ENCODE measurements at regions not wholly inside any gene's neighbourhood (a gene's known extent, or its start where the extent isn't known, plus 50 kb on each side); places are given as distances from the start of the nearest gene placed in this dataset.
A peak's percentile ranks its signal among the peaks of the same experiment; 100 is the strongest.
"Not testable (repeated sequence)": the region's sequence is repeated elsewhere in the genome, so short reads cannot be mapped to it uniquely, and the experiment has no call there.

- no peaks in the 10 kb centered on the region for H3K27me3 ChIP-seq (ENCODE audit: control insufficient read depth, insufficient read depth, low read length)
- H3K4me1 ChIP-seq (ENCODE audit: control insufficient read depth, insufficient read depth, low read length), result no peaks in the 10 kb centered on the region
- no peak overlapping the region for H3K27ac ChIP-seq (ENCODE audit: low read depth, low read length)
- no peak overlapping the region for H3K9ac ChIP-seq (ENCODE audit: low read length)
- no peak overlapping the region for H3K4me3 ChIP-seq (ENCODE audit: low read length)
- H3K36me3 ChIP-seq (ENCODE audit: control insufficient read depth, insufficient read depth, low read length), result no peaks in the 10 kb centered on the region
Measured at GRCh38 chr1:56265216-56265615, 314.1 kb downstream of the PLPP3 start.

GRCh38 chr1:56263908-56264307 lies 315.5 kb downstream of the PLPP3 start:
- H3K27me3 ChIP-seq (ENCODE audit: control insufficient read depth, insufficient read depth, low read length), result no peaks in the 10 kb centered on the region
- H3K4me1 ChIP-seq (ENCODE audit: control insufficient read depth, insufficient read depth, low read length), result no peaks in the 10 kb centered on the region
- no peak overlapping the region for H3K27ac ChIP-seq (ENCODE audit: low read depth, low read length)
- H3K9ac ChIP-seq (ENCODE audit: low read length), result no peak overlapping the region
- H3K4me3 ChIP-seq (ENCODE audit: low read length), result no peak overlapping the region
- no peaks in the 10 kb centered on the region for H3K36me3 ChIP-seq (ENCODE audit: control insufficient read depth, insufficient read depth, low read length)

- no peak overlapping the region for H3K9ac ChIP-seq (ENCODE audit: low read length)
- H3K27ac ChIP-seq (ENCODE audit: low read depth, low read length), result no peak overlapping the region
Measured at GRCh38 chr1:56258371-56258770, 321.0 kb downstream of the PLPP3 start.

DNA sequence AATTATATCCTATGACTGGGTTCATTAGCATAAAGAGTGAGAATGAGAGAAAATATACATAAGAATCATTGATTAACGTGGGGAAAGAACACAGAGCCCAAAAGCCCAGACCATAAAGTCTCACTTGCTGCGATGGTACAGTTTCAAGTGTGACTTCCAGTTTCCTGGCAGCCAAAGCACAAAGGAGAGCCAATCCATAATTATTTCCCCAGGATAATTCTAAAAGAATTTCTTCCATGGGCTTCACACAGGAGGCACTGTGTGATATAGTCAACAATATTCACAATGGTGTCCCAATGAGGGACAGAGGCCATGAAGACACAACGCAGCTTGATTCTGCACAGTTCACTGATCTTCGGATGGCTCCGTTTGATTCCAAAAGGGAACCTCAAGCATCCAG lies 321.6 kb downstream of the PLPP3 start:
- Histone ChIP-seq H3K27ac (ENCODE audit: low read depth, low read length) (no peak overlapping the region), H3K9ac (ENCODE audit: low read length) (no peak overlapping the region), H3K4me1 (ENCODE audit: control insufficient read depth, insufficient read depth, low read length) (no peaks in the 10 kb centered on the region), H3K4me3 (ENCODE audit: low read length) (no peak overlapping the region), H3K27me3 (ENCODE audit: control insufficient read depth, insufficient read depth, low read length) (no peaks in the 10 kb centered on the region), H3K36me3 (ENCODE audit: control insufficient read depth, insufficient read depth, low read length) (no peaks in the 10 kb centered on the region)

More at GRCh38 chr1:56258371-56258770, 321.0 kb downstream of the PLPP3 start:
- Histone ChIP-seq H3K4me3 (ENCODE audit: low read length) (no peak overlapping the region), H3K36me3 (ENCODE audit: control insufficient read depth, insufficient read depth, low read length) (no peaks in the 10 kb centered on the region), H3K4me1 (ENCODE audit: control insufficient read depth, insufficient read depth, low read length) (no peaks in the 10 kb centered on the region), H3K27me3 (ENCODE audit: control insufficient read depth, insufficient read depth, low read length) (no peaks in the 10 kb centered on the region)

DNA sequence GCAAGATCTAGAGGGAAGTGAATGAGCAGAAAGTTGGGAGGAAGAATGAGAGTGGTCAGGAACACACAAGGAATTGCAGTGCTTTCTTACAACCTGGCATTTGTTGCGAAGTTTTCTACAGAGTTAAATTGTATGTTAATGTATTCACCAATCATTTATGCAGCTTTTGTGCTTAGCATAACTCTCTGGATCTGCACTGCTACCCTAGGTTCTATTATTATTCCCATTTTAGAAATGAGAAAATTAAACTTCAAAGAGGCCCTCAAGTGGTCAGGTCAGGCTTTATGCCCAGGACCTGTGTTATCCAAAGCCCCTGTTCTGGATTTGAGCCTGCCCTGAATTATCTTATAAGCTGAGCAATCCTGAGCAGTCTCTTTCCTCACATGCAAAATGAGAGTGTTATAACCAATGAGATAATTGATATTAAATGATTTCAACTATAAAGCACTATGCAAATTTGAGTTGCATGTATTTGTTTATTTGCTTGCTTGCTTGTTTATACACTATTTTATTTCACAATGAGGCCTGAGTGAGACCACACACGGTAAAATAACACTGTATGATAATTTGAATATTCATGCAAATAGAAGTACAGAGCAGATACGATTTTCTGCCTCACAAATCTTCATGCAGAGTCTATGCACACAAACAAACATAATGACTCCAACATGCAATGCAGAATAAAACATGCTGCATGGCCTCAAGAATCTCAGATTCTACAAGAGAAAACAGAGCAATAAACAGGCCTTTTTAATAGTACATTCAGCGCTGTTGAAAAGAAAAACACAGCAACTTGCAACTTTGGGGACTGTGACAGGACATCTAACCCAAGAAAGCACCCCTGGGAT lies 323.0 kb downstream of the PLPP3 start:
- no peak overlapping the region for H3K27ac ChIP-seq (ENCODE audit: low read depth, low read length)

GRCh38 chr1:56255516-56256152 lies 323.7 kb downstream of the PLPP3 start:
- Histone ChIP-seq H3K4me3 (ENCODE audit: low read length) (no peak overlapping the region), H3K36me3 (ENCODE audit: control insufficient read depth, insufficient read depth, low read length) (no peaks in the 10 kb centered on the region), H3K4me1 (ENCODE audit: control insufficient read depth, insufficient read depth, low read length) (no peaks in the 10 kb centered on the region), H3K27me3 (ENCODE audit: control insufficient read depth, insufficient read depth, low read length) (no peaks in the 10 kb centered on the region), H3K27ac (ENCODE audit: low read depth, low read length) (peak overlapping the region; percentile 6), H3K9ac (ENCODE audit: low read length) (no peak overlapping the region)

More for the DNA sequence above, 323.0 kb downstream of the PLPP3 start:
- no peaks in the 10 kb centered on the region for H3K4me1 ChIP-seq (ENCODE audit: control insufficient read depth, insufficient read depth, low read length)
- H3K4me3 ChIP-seq (ENCODE audit: low read length), result no peak overlapping the region
- no peaks in the 10 kb centered on the region for H3K27me3 ChIP-seq (ENCODE audit: control insufficient read depth, insufficient read depth, low read length)
- no peak overlapping the region for H3K9ac ChIP-seq (ENCODE audit: low read length)
- no peaks in the 10 kb centered on the region for H3K36me3 ChIP-seq (ENCODE audit: control insufficient read depth, insufficient read depth, low read length)

DNA sequence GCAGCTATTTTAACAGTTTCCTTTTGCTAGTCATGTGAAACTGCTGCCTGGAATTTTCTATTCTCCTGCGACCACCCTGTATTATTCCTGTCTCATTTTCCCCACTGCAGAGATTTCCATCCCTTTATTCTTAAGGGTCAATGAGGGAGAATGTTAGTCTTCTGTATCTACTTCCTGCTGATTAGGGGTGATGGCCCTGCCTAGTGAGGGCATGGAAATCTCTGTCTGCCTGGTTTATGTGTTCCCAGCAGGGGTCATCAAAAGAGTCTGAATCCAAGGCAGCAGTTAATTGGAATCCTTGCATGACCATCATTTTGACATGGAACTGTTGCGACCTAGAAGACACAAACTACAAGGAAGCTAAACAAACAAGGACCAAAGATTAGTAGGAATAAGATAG lies 325.2 kb downstream of the PLPP3 start:
- no peak overlapping the region for H3K27ac ChIP-seq (ENCODE audit: low read depth, low read length)
- no peak overlapping the region for H3K4me3 ChIP-seq (ENCODE audit: low read length)
- H3K27me3 ChIP-seq (ENCODE audit: control insufficient read depth, insufficient read depth, low read length), result no peaks in the 10 kb centered on the region
- no peaks in the 10 kb centered on the region for H3K4me1 ChIP-seq (ENCODE audit: control insufficient read depth, insufficient read depth, low read length)
- H3K36me3 ChIP-seq (ENCODE audit: control insufficient read depth, insufficient read depth, low read length), result no peaks in the 10 kb centered on the region
- no peak overlapping the region for H3K9ac ChIP-seq (ENCODE audit: low read length)

- Histone ChIP-seq H3K27ac (ENCODE audit: low read depth, low read length) (no peak overlapping the region), H3K36me3 (ENCODE audit: control insufficient read depth, insufficient read depth, low read length) (no peaks in the 10 kb centered on the region), H3K27me3 (ENCODE audit: control insufficient read depth, insufficient read depth, low read length) (no peaks in the 10 kb centered on the region), H3K9ac (ENCODE audit: low read length) (no peak overlapping the region), H3K4me3 (ENCODE audit: low read length) (no peak overlapping the region), H3K4me1 (ENCODE audit: control insufficient read depth, insufficient read depth, low read length) (no peaks in the 10 kb centered on the region)
Measured at GRCh38 chr1:56250809-56251208, 328.6 kb downstream of the PLPP3 start.

DNA sequence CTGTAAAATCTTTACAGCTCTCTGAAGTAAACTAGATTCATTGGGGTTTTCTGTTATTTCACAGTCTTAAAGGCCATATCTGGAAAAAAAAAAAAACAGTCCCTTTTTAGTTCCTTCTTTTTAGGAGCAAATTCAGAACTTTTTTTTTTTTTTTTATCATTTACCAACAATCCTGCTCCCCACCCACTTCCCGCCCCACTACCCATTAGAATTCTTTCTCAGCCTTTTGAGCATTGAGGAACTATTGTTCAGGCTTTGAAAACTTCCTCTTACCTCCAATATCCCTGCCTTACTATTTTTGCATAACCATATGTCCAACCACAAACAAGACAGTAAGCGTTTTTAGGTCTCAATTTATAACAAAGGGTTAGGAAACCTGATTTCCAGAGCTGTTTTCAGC lies 330.1 kb downstream of the PLPP3 start:
- Histone ChIP-seq H3K27me3 (ENCODE audit: control insufficient read depth, insufficient read depth, low read length) (no peaks in the 10 kb centered on the region), H3K4me1 (ENCODE audit: control insufficient read depth, insufficient read depth, low read length) (no peaks in the 10 kb centered on the region), H3K9ac (ENCODE audit: low read length) (no peak overlapping the region), H3K27ac (ENCODE audit: low read depth, low read length) (no peak overlapping the region), H3K36me3 (ENCODE audit: control insufficient read depth, insufficient read depth, low read length) (no peaks in the 10 kb centered on the region), H3K4me3 (ENCODE audit: low read length) (no peak overlapping the region)

GRCh38 chr1:56248138-56248537 lies 331.2 kb downstream of the PLPP3 start:
- Histone ChIP-seq H3K4me1 (ENCODE audit: control insufficient read depth, insufficient read depth, low read length) (no peaks in the 10 kb centered on the region), H3K9ac (ENCODE audit: low read length) (no peak overlapping the region), H3K4me3 (ENCODE audit: low read length) (no peak overlapping the region), H3K27me3 (ENCODE audit: control insufficient read depth, insufficient read depth, low read length) (no peaks in the 10 kb centered on the region), H3K27ac (ENCODE audit: low read depth, low read length) (no peak overlapping the region), H3K36me3 (ENCODE audit: control insufficient read depth, insufficient read depth, low read length) (no peaks in the 10 kb centered on the region)

- not testable (repeated sequence) for H3K27me3 ChIP-seq (ENCODE audit: control insufficient read depth, insufficient read depth, low read length); H3K4me1 ChIP-seq (ENCODE audit: control insufficient read depth, insufficient read depth, low read length); H3K36me3 ChIP-seq (ENCODE audit: control insufficient read depth, insufficient read depth, low read length); H3K27ac ChIP-seq (ENCODE audit: low read depth, low read length); H3K9ac ChIP-seq (ENCODE audit: low read length); H3K4me3 ChIP-seq (ENCODE audit: low read length)
Measured at GRCh38 chr1:56246726-56247125, 332.6 kb downstream of the PLPP3 start.

DNA sequence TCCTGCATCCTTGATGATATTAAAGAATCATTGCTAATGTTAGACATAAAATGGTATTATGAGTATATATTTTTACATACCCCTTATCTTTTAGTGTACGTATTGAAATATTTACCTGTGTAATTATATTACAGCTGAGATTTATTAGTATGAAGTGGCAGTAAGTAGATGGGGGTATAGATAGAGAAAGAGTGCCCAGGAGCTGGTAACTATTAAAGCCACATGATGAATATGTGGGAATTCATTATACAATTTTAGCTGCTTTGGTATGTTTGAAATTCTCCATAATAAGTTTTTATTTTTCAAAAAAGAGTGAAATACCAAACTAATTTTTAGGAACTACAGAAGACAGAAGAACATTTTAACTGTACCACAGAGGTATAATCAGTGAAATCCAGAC lies 339.0 kb downstream of the PLPP3 start:
- Histone ChIP-seq H3K4me1 (ENCODE audit: control insufficient read depth, insufficient read depth, low read length) (no peaks in the 10 kb centered on the region), H3K27me3 (ENCODE audit: control insufficient read depth, insufficient read depth, low read length) (no peaks in the 10 kb centered on the region), H3K4me3 (ENCODE audit: low read length) (no peak overlapping the region), H3K36me3 (ENCODE audit: control insufficient read depth, insufficient read depth, low read length) (no peaks in the 10 kb centered on the region), H3K9ac (ENCODE audit: low read length) (no peak overlapping the region), H3K27ac (ENCODE audit: low read depth, low read length) (no peak overlapping the region)

Measured in rectal smooth muscle tissue (tissue), 1 donor.